ENCODE measurements at regions not wholly inside any gene's neighbourhood (a gene's known extent, or its start where the extent isn't known, plus 50 kb on each side); places are given as distances from the start of the nearest gene placed in this dataset.

DNA sequence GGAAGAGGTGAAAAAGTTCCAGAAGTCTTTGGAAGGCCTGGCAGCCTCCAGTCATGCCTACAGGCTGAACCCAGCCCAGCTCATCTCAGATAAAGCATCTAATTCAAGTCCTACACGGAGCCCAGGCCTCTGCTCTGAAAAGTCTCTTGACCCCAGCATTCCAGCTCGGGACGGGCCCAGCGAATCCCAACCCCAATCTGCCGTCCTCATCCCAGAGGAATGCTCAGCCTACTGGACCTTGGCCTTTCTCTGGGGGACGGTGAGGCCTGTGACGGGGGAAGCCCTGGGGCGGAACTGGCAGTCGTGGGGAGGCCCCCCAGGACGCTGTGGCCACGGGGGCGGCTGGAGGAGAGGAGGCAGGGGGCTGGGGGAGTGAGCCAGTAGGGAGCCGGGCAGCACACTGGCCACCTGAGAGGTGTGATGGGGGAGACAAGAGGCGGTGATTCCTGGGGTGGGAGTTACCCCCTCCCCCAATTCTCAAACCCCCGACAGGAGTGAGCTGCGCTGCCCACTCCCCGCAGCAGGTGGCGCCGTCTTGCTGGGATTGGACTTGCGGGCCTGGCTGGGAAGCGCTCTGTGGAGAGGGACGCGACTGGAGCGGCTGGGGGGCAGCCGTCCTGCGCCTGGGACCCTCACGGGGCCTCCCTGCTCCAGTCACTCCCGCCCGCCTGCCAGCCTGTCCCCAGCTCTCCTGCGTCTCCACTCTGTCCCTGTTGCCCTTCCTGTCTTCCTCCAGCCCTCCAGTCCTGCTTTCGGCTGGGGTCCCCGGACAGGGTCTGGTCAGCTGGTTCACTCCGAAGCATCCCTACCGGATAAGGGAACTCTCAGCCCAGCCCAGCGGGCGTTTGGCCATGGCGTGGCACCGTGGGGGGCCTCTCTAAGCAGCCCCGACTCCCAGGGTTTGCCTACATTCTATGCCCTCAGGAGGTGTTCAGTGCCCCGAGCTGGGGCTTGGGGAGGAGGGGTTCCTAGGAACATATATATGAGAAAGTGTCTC lies 182.6 kb upstream of the HAAO start:
- TF ChIP-seq, protein P1, sequence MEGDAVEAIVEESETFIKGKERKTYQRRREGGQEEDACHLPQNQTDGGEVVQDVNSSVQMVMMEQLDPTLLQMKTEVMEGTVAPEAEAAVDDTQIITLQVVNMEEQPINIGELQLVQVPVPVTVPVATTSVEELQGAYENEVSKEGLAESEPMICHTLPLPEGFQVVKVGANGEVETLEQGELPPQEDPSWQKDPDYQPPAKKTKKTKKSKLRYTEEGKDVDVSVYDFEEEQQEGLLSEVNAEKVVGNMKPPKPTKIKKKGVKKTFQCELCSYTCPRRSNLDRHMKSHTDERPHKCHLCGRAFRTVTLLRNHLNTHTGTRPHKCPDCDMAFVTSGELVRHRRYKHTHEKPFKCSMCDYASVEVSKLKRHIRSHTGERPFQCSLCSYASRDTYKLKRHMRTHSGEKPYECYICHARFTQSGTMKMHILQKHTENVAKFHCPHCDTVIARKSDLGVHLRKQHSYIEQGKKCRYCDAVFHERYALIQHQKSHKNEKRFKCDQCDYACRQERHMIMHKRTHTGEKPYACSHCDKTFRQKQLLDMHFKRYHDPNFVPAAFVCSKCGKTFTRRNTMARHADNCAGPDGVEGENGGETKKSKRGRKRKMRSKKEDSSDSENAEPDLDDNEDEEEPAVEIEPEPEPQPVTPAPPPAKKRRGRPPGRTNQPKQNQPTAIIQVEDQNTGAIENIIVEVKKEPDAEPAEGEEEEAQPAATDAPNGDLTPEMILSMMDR (conservative IDR thresholded peaks at IDR 0.05; ENCODE audit: low read depth, low read length): peak; percentile 95
- no peak for TF ChIP-seq EZH2 (IDR thresholded peaks at IDR 0.05; ENCODE audit: borderline replicate concordance, low read depth, low read length, poor library complexity, severe bottlenecking)
